ENCODE measurements at regions not wholly inside any gene's neighbourhood (a gene's known extent, or its start where the extent isn't known, plus 50 kb on each side); places are given as distances from the start of the nearest gene placed in this dataset.

DNA sequence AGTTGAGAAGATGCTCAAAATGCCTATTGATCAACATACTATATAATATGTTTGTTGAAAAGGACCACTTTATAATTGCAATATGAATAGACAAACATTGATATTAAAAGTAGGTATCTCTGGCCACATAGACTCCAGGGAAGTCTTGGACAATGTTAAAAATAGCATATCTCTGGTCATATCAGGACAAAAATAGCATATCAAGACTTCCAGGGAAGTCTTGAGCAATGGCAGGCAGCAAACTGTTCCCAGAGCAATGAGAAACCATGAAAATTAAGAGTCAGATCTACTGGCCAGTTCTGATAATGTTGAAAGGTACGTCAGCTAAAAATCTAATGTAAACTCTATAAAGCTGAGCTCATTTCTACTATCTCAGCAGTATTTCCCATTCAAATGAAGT lies 1130.3 kb upstream of the CITED2 start:
- H3K18ac ChIP-seq (ENCODE audit: low read depth in 1 of 2, low read length in 2 of 2) = no peak overlapping the region
- H3K27ac ChIP-seq (ENCODE audit: low read length, poor library complexity, severe bottlenecking) = no peak overlapping the region
- no peak overlapping the region for H4K91ac ChIP-seq (ENCODE audit: low read length)
- H3K14ac ChIP-seq (ENCODE audit: low read length in 2 of 2) = no peak overlapping the region
- no peak overlapping the region for H2AFZ ChIP-seq (ENCODE audit: low read depth, low read length)
- no peak overlapping the region for H2AK5ac ChIP-seq (ENCODE audit: low read length, severe bottlenecking)
- no peak overlapping the region for H3K23ac ChIP-seq (ENCODE audit: low read length in 2 of 2)
- no peaks in the 10 kb centered on the region for H3K27me3 ChIP-seq (ENCODE audit: control insufficient read depth in 1 of 2, insufficient read depth in 1 of 2, low read length in 2 of 2)
- DNase-seq = no peak
- no peak overlapping the region for H2BK120ac ChIP-seq (ENCODE audit: low read depth, low read length)
- 100% methylated on average over 1 of the region's 1 CpG for WGBS
- H3K36me3 ChIP-seq (ENCODE audit: control insufficient read depth in 1 of 2, insufficient read depth in 2 of 2, low read depth in 1 of 2, low read length in 2 of 2) = no peaks in the 10 kb centered on the region
- H2BK12ac ChIP-seq (ENCODE audit: low read length in 2 of 2) = no peak overlapping the region
- no peaks in the 10 kb centered on the region for H3K79me1 ChIP-seq (replicated peaks; ENCODE audit: low read length, poor library complexity, severe bottlenecking)
- no peak overlapping the region for H3K4ac ChIP-seq (ENCODE audit: low read depth in 1 of 2, low read length in 2 of 2)
- H3K9me3 ChIP-seq (ENCODE audit: control insufficient read depth, low read length) = no peaks in the 10 kb centered on the region
- no peak overlapping the region for H3K4me2 ChIP-seq (ENCODE audit: low read length, poor library complexity, severe bottlenecking)
- H2BK15ac ChIP-seq (ENCODE audit: low read depth, poor library complexity, severe bottlenecking) = no peak overlapping the region
- H3K4me3 ChIP-seq (ENCODE audit: insufficient read depth in 1 of 2, low read depth in 1 of 2, low read length in 2 of 2) = no peak overlapping the region
- H3K4me1 ChIP-seq (ENCODE audit: control insufficient read depth, insufficient read depth, low read depth, low read length) = no peaks in the 10 kb centered on the region
- no peak overlapping the region for H3K9ac ChIP-seq (ENCODE audit: low read length)
- no peak overlapping the region for H2BK5ac ChIP-seq (ENCODE audit: low read depth, low read length, poor library complexity, severe bottlenecking)
- H4K8ac ChIP-seq (ENCODE audit: low read length) = no peak overlapping the region

DNA sequence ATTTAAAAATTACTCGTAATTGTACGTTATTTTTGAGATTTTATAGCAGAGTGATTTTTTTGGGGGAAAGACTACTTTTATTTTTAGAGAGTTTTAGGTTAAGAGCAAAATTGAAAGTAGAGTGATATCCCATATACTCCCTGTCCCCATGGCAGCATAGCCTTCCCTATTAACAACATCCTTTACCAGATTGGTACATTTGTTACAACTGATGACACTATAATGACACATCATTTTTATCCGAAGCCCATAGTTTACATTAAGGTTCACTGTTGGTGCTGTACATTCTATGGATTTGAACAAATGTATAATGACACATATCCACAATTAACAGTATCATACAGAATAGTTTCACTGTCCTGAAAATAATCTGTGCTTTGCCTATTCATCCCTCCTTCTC lies 1126.4 kb upstream of the CITED2 start:
- no peak overlapping the region for H2AK5ac ChIP-seq (ENCODE audit: low read length, severe bottlenecking)
- no peak overlapping the region for H3K27ac ChIP-seq (ENCODE audit: low read length, poor library complexity, severe bottlenecking)
- no peak overlapping the region for H2AFZ ChIP-seq (ENCODE audit: low read depth, low read length)
- H3K4me1 ChIP-seq (ENCODE audit: control insufficient read depth, insufficient read depth, low read depth, low read length) = no peaks in the 10 kb centered on the region
- H2BK5ac ChIP-seq (ENCODE audit: low read depth, low read length, poor library complexity, severe bottlenecking) = no peak overlapping the region
- no peak overlapping the region for H2BK120ac ChIP-seq (ENCODE audit: low read depth, low read length)
- no peak overlapping the region for H3K23ac ChIP-seq (ENCODE audit: low read length in 2 of 2)
- no peaks in the 10 kb centered on the region for H3K36me3 ChIP-seq (ENCODE audit: control insufficient read depth in 1 of 2, insufficient read depth in 2 of 2, low read depth in 1 of 2, low read length in 2 of 2)
- WGBS = 87% methylated on average over 2 of the region's 3 CpGs
- no peak for DNase-seq
- no peak overlapping the region for H3K14ac ChIP-seq (ENCODE audit: low read length in 2 of 2)
- H3K4me3 ChIP-seq (ENCODE audit: insufficient read depth in 1 of 2, low read depth in 1 of 2, low read length in 2 of 2) = no peak overlapping the region
- H3K79me1 ChIP-seq (replicated peaks; ENCODE audit: low read length, poor library complexity, severe bottlenecking) = no peaks in the 10 kb centered on the region
- no peak overlapping the region for H3K9ac ChIP-seq (ENCODE audit: low read length)
- no peak overlapping the region for H4K8ac ChIP-seq (ENCODE audit: low read length)
- H3K4ac ChIP-seq (ENCODE audit: low read depth in 1 of 2, low read length in 2 of 2) = no peak overlapping the region
- no peaks in the 10 kb centered on the region for H3K9me3 ChIP-seq (ENCODE audit: control insufficient read depth, low read length)
- H3K18ac ChIP-seq (ENCODE audit: low read depth in 1 of 2, low read length in 2 of 2) = no peak overlapping the region
- H3K27me3 ChIP-seq (ENCODE audit: control insufficient read depth in 1 of 2, insufficient read depth in 1 of 2, low read length in 2 of 2) = no peaks in the 10 kb centered on the region
- no peak overlapping the region for H4K91ac ChIP-seq (ENCODE audit: low read length)
- no peak overlapping the region for H3K4me2 ChIP-seq (ENCODE audit: low read length, poor library complexity, severe bottlenecking)
- H2BK12ac ChIP-seq (ENCODE audit: low read length in 2 of 2) = no peak overlapping the region
- no peak overlapping the region for H2BK15ac ChIP-seq (ENCODE audit: low read depth, poor library complexity, severe bottlenecking)

DNA sequence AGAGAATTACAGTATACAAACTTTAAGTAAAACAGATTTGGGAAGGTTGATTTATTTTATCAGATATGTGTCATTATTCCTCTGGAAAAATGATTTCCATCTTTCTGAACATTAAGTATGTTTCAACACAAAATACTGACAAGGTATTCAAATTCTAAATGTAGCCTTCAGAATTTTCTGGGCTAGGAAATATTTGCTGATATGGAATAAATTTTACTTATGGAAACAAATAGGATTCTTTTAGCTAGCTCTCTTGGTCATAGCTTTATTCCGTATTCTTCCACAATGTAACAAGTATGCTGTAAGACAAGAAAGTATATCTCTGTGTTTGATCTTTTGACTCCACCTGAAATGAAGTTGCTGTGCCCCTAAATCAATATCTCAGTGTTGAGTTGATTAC lies 1125.2 kb upstream of the CITED2 start:
- no CpG with 5 or more reads among the region's 1 CpG for WGBS
- Histone ChIP-seq H3K27me3 (ENCODE audit: control insufficient read depth in 1 of 2, insufficient read depth in 1 of 2, low read length in 2 of 2) (no peaks in the 10 kb centered on the region), H3K36me3 (ENCODE audit: control insufficient read depth in 1 of 2, insufficient read depth in 2 of 2, low read depth in 1 of 2, low read length in 2 of 2) (no peaks in the 10 kb centered on the region), H2BK120ac (ENCODE audit: low read depth, low read length) (no peak overlapping the region), H3K9ac (ENCODE audit: low read length) (no peak overlapping the region), H3K4me3 (ENCODE audit: insufficient read depth in 1 of 2, low read depth in 1 of 2, low read length in 2 of 2) (no peak overlapping the region), H2BK15ac (ENCODE audit: low read depth, poor library complexity, severe bottlenecking) (no peak overlapping the region), H4K8ac (ENCODE audit: low read length) (no peak overlapping the region), H3K4ac (ENCODE audit: low read depth in 1 of 2, low read length in 2 of 2) (no peak overlapping the region), H3K79me1 (replicated peaks; ENCODE audit: low read length, poor library complexity, severe bottlenecking) (no peaks in the 10 kb centered on the region), H2BK5ac (ENCODE audit: low read depth, low read length, poor library complexity, severe bottlenecking) (no peak overlapping the region), H3K27ac (ENCODE audit: low read length, poor library complexity, severe bottlenecking) (no peak overlapping the region), H2AK5ac (ENCODE audit: low read length, severe bottlenecking) (no peak overlapping the region), H4K91ac (ENCODE audit: low read length) (no peak overlapping the region), H2AFZ (ENCODE audit: low read depth, low read length) (no peak overlapping the region), H3K4me1 (ENCODE audit: control insufficient read depth, insufficient read depth, low read depth, low read length) (no peaks in the 10 kb centered on the region), H3K14ac (ENCODE audit: low read length in 2 of 2) (no peak overlapping the region), H3K9me3 (ENCODE audit: control insufficient read depth, low read length) (no peaks in the 10 kb centered on the region), H3K18ac (ENCODE audit: low read depth in 1 of 2, low read length in 2 of 2) (no peak overlapping the region), H2BK12ac (ENCODE audit: low read length in 2 of 2) (no peak overlapping the region), H3K4me2 (ENCODE audit: low read length, poor library complexity, severe bottlenecking) (no peak overlapping the region), H3K23ac (ENCODE audit: low read length in 2 of 2) (no peak overlapping the region)
- DNase-seq = no peak

DNA sequence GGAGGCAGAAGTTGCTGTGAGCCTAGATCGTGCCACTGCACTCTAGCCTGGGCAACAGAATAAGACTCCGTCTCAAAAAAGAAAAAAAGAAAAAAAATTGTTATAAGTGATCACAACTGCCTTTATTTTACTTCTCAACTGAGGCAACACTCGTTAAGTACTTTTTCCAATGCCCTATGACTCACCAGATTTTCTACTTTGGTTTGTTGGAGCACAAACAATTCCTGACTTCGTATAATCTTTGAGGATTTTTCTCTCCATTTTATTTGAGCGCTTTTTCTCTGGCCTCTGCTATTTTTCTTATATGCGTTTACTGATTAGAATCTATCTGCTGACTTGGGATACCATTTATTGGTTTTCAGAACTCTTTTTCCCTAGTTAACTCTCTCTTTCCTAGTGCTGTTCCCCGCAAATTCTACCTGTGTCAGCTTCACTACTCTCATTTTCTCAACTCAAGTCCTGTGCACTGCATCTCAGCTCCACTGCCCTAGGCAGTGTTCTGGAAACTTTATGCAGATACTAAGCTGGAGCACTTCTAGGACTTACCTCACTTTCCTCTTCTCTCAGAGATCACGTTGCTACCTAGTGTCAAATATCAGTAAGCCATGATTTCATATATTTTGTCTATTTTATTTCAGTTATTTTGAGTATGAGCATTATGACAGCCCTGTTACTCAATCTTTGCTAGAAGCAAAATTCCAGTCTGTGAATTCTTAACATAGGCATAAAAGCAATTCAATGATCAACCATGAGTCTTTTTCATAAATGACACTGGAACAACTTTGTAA lies 1120.1 kb upstream of the CITED2 start:
- H3K18ac ChIP-seq (ENCODE audit: low read depth in 1 of 2, low read length in 2 of 2) = no peak overlapping the region

More for the DNA sequence above, 1120.1 kb upstream of the CITED2 start:
- Histone ChIP-seq H2AFZ (ENCODE audit: low read depth, low read length) (no peak overlapping the region), H3K27me3 (ENCODE audit: control insufficient read depth in 1 of 2, insufficient read depth in 1 of 2, low read length in 2 of 2) (no peaks in the 10 kb centered on the region), H3K4me3 (ENCODE audit: insufficient read depth in 1 of 2, low read depth in 1 of 2, low read length in 2 of 2) (no peak overlapping the region), H3K9ac (ENCODE audit: low read length) (no peak overlapping the region), H3K4me1 (ENCODE audit: control insufficient read depth, insufficient read depth, low read depth, low read length) (no peaks in the 10 kb centered on the region), H2BK12ac (ENCODE audit: low read length in 2 of 2) (no peak overlapping the region), H3K9me3 (ENCODE audit: control insufficient read depth, low read length) (peaks cover 9% of the 10 kb centered on the region), H4K8ac (ENCODE audit: low read length) (no peak overlapping the region), H3K23ac (ENCODE audit: low read length in 2 of 2) (no peak overlapping the region), H3K4me2 (ENCODE audit: low read length, poor library complexity, severe bottlenecking) (no peak overlapping the region), H2BK15ac (ENCODE audit: low read depth, poor library complexity, severe bottlenecking) (no peak overlapping the region), H4K91ac (ENCODE audit: low read length) (no peak overlapping the region), H3K79me1 (replicated peaks; ENCODE audit: low read length, poor library complexity, severe bottlenecking) (no peaks in the 10 kb centered on the region), H3K4ac (ENCODE audit: low read depth in 1 of 2, low read length in 2 of 2) (no peak overlapping the region), H3K36me3 (ENCODE audit: control insufficient read depth in 1 of 2, insufficient read depth in 2 of 2, low read depth in 1 of 2, low read length in 2 of 2) (no peaks in the 10 kb centered on the region), H2AK5ac (ENCODE audit: low read length, severe bottlenecking) (no peak overlapping the region), H3K27ac (ENCODE audit: low read length, poor library complexity, severe bottlenecking) (peak overlapping the region; percentile 52), H3K14ac (ENCODE audit: low read length in 2 of 2) (no peak overlapping the region), H2BK5ac (ENCODE audit: low read depth, low read length, poor library complexity, severe bottlenecking) (no peak overlapping the region), H2BK120ac (ENCODE audit: low read depth, low read length) (no peak overlapping the region)
- WGBS = 88% methylated on average over 7 of the region's 8 CpGs
- DNase-seq = peak; percentile 4
